ENCODE measurements at regions not wholly inside any gene's neighbourhood (a gene's known extent, or its start where the extent isn't known, plus 50 kb on each side); places are given as distances from the start of the nearest gene placed in this dataset.

GRCh38 chr10:117886766-117887165, 160.0 kb downstream of the RAB11FIP2 start:
- Histone ChIP-seq H3K36me3 (no peaks in the 10 kb centered on the region), H3K27ac (no peak overlapping the region), H3K9me3 (no peaks in the 10 kb centered on the region), H3K27me3 (no peaks in the 10 kb centered on the region), H3K4me3 (no peak overlapping the region), H3K4me1 (no peaks in the 10 kb centered on the region)
- DNase-seq (ENCODE audit: low spot score in 2 of 2) = no peak
- 78 to 80% methylated on average over 7 of the region's 7 CpGs for WGBS, 2 donors
- no peak for TF ChIP-seq POLR2A (IDR thresholded peaks at IDR 0.05)
- no peak for TF ChIP-seq CTCF (IDR thresholded peaks at IDR 0.05)
- no peak for TF ChIP-seq EP300 (IDR thresholded peaks at IDR 0.05)

GRCh38 chr10:117889664-117890063, 157.1 kb downstream of the RAB11FIP2 start:
- DNase-seq (ENCODE audit: low spot score in 2 of 2) = no peak
- Histone ChIP-seq H3K4me3 (no peak overlapping the region), H3K27me3 (no peaks in the 10 kb centered on the region), H3K9me3 (no peaks in the 10 kb centered on the region), H3K27ac (no peak overlapping the region), H3K4me1 (no peaks in the 10 kb centered on the region), H3K36me3 (no peaks in the 10 kb centered on the region)
- no peak for TF ChIP-seq EP300 (IDR thresholded peaks at IDR 0.05)
- no peak for TF ChIP-seq CTCF (IDR thresholded peaks at IDR 0.05)
- TF ChIP-seq POLR2A (IDR thresholded peaks at IDR 0.05) = no peak
- 79 to 82% methylated on average over 4 of the region's 4 CpGs for WGBS, 2 donors

GRCh38 chr10:117892681-117893220, 154.0 kb downstream of the RAB11FIP2 start:
- no peaks in the 10 kb centered on the region for H3K4me1 ChIP-seq
- H3K9me3 ChIP-seq = no peaks in the 10 kb centered on the region
- H3K27ac ChIP-seq = no peak overlapping the region
- no peaks in the 10 kb centered on the region for H3K36me3 ChIP-seq
- DNase-seq (ENCODE audit: low spot score in 2 of 2) = no peak
- TF ChIP-seq CTCF (IDR thresholded peaks at IDR 0.05) (no peak), POLR2A (IDR thresholded peaks at IDR 0.05) (no peak), EP300 (IDR thresholded peaks at IDR 0.05) (no peak)
- WGBS, 2 donors = 80 to 85% methylated on average over 2 of the region's 2 CpGs
- H3K4me3 ChIP-seq = no peak overlapping the region
- H3K27me3 ChIP-seq = no peaks in the 10 kb centered on the region

- Histone ChIP-seq H3K36me3 (no peaks in the 10 kb centered on the region), H3K4me1 (no peaks in the 10 kb centered on the region), H3K4me3 (no peak overlapping the region), H3K9me3 (no peaks in the 10 kb centered on the region), H3K27me3 (no peaks in the 10 kb centered on the region), H3K27ac (no peak overlapping the region)
- DNase-seq (ENCODE audit: low spot score in 2 of 2) = no peak
- 71 to 74% methylated on average over 3 of the region's 3 CpGs for WGBS, 2 donors
- TF ChIP-seq CTCF (IDR thresholded peaks at IDR 0.05) = no peak
- no peak for TF ChIP-seq POLR2A (IDR thresholded peaks at IDR 0.05)
- no peak for TF ChIP-seq EP300 (IDR thresholded peaks at IDR 0.05)
Measured at GRCh38 chr10:117894339-117894738, 152.4 kb downstream of the RAB11FIP2 start.

- Histone ChIP-seq H3K4me3 (no peak overlapping the region), H3K36me3 (no peaks in the 10 kb centered on the region), H3K4me1 (no peaks in the 10 kb centered on the region), H3K9me3 (no peaks in the 10 kb centered on the region), H3K27me3 (no peaks in the 10 kb centered on the region), H3K27ac (no peak overlapping the region)
- 69% methylated on average over 3 of the region's 3 CpGs for WGBS, 2 donors
- TF ChIP-seq CTCF (IDR thresholded peaks at IDR 0.05) = no peak
- no peak for TF ChIP-seq EP300 (IDR thresholded peaks at IDR 0.05)
- no peak for TF ChIP-seq POLR2A (IDR thresholded peaks at IDR 0.05)
- DNase-seq (ENCODE audit: low spot score in 2 of 2) = no peak
Measured at GRCh38 chr10:117896517-117896916, 150.2 kb downstream of the RAB11FIP2 start.
